ENCODE measurements at regions not wholly inside any gene's neighbourhood (a gene's known extent, or its start where the extent isn't known, plus 50 kb on each side); places are given as distances from the start of the nearest gene placed in this dataset.

DNA sequence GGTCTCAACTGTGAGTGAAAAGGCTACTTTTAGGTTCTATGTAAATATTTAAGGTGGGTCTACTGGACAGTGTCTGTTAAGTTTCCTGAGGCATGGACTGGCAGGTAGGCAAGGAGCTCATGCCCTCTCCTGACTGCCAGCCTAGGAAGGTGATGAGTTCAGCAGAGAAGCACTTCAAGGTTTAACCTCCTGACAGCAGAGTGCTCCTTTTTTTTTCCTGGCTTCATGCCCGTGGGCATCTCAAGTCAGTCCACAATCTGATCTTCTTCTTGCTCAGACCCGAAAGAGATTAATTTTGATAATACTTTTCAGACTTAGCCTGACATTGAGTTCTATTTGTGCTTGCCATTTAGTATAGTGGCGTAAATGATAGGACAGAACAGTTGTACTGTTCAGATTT is 241.9 kb upstream of the NREP start:
- H3K9me3 ChIP-seq (ENCODE audit: low read length) = no peaks in the 10 kb centered on the region
- no peak overlapping the region for H3K4me3 ChIP-seq (ENCODE audit: low read length)
- TF ChIP-seq EZH2 (IDR thresholded peaks at IDR 0.05; ENCODE audit: low read length, unreplicated experiment) (no peak), EZH2phosphoT487 (IDR thresholded peaks at IDR 0.05; ENCODE audit: borderline replicate concordance, low read length) (no peak)
- TF ChIP-seq, protein P1, sequence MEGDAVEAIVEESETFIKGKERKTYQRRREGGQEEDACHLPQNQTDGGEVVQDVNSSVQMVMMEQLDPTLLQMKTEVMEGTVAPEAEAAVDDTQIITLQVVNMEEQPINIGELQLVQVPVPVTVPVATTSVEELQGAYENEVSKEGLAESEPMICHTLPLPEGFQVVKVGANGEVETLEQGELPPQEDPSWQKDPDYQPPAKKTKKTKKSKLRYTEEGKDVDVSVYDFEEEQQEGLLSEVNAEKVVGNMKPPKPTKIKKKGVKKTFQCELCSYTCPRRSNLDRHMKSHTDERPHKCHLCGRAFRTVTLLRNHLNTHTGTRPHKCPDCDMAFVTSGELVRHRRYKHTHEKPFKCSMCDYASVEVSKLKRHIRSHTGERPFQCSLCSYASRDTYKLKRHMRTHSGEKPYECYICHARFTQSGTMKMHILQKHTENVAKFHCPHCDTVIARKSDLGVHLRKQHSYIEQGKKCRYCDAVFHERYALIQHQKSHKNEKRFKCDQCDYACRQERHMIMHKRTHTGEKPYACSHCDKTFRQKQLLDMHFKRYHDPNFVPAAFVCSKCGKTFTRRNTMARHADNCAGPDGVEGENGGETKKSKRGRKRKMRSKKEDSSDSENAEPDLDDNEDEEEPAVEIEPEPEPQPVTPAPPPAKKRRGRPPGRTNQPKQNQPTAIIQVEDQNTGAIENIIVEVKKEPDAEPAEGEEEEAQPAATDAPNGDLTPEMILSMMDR (conservative IDR thresholded peaks at IDR 0.05; ENCODE audit: low read depth, low read length) = no peak
- intact Hi-C loops (cut with micrococcal nuclease) = loop anchor here (10.0 kb wide), 1 partner anchor 244 kb away; the partner anchor contains the start of gene NREP
- H3K79me2 ChIP-seq (ENCODE audit: low read length) = no peaks in the 10 kb centered on the region
- H3K36me3 ChIP-seq (ENCODE audit: low read depth, low read length) = no peaks in the 10 kb centered on the region
- no peaks in the 10 kb centered on the region for H3K9me2 ChIP-seq (replicated peaks; ENCODE audit: low read length)
- DNase-seq = no peak
- no peak for ATAC-seq
- no peak overlapping the region for H3K27ac ChIP-seq (ENCODE audit: low read length)
- no peaks in the 10 kb centered on the region for H4K20me1 ChIP-seq (ENCODE audit: low read length)
- no TSS peak for BruUV-seq (replicated peaks)
- H3K9ac ChIP-seq (ENCODE audit: low read length) = no peak overlapping the region; the same call in 1 of the 2 replicates
- no peaks in the 10 kb centered on the region for H3F3A ChIP-seq (ENCODE audit: low read length, unreplicated experiment)
- no peaks in the 10 kb centered on the region for H3K27me3 ChIP-seq (ENCODE audit: low read length)
- H3K4me2 ChIP-seq (ENCODE audit: low read length) = no peak overlapping the region
- H2AFZ ChIP-seq (ENCODE audit: low read length) = no peak overlapping the region
- peaks cover 27% of the 10 kb centered on the region for H3K4me1 ChIP-seq (ENCODE audit: insufficient read depth, low read length)
- ChIA-PET POLR2A (ENCODE audit: unreplicated experiment) (no interaction called here), CTCF (no interaction called here)

DNA sequence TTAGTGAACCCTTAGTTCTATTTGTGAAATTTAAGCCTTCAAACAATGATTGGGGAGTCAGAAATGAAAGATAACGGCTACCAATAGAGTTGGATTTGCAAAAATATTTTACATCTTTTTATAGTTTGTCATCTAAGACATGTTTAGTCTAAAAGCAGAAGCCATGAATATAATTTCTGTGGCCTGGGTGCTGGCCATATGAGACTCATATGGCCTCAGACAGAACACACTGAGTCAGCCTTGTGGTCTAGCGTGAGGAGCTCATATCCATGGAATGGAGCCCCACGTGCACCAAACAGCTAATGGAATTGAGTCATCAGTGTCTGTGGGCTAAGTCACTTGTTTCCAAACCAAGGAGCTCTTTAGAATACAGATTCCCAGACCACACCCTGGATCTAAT is 240.7 kb upstream of the NREP start:
- TF ChIP-seq EZH2 (IDR thresholded peaks at IDR 0.05; ENCODE audit: low read length, unreplicated experiment) = no peak
- TF ChIP-seq EZH2phosphoT487 (IDR thresholded peaks at IDR 0.05; ENCODE audit: borderline replicate concordance, low read length) = no peak
- TF ChIP-seq, protein P1 (conservative IDR thresholded peaks at IDR 0.05; ENCODE audit: low read depth, low read length) = no peak
- ChIA-PET POLR2A (ENCODE audit: unreplicated experiment) (interaction anchor here (0.5 to 0.8 kb wide), 4 partner anchors 54 to 262 kb away, joined by 4 to 5 read pairs (median 5); no protein-coding TSS in a partner anchor), CTCF (interaction anchor here (0.5 kb wide), 1 partner anchor 758 kb away, joined by 5 read pairs; no protein-coding TSS in a partner anchor)
- no peak overlapping the region for H3K9ac ChIP-seq (ENCODE audit: low read length)
- H3K79me2 ChIP-seq (ENCODE audit: low read length) = no peaks in the 10 kb centered on the region
- peak overlapping the region; percentile 70 for H3K27ac ChIP-seq (ENCODE audit: low read length)
- intact Hi-C loops (cut with micrococcal nuclease) = loop anchor here (10.0 kb wide), 1 partner anchor 243 kb away; the partner anchor contains the start of gene NREP
- peak; percentile 96 for DNase-seq
- H3K4me1 ChIP-seq (ENCODE audit: insufficient read depth, low read length) = peaks cover 27% of the 10 kb centered on the region
- H2AFZ ChIP-seq (ENCODE audit: low read length) = no peak overlapping the region
- H3K9me2 ChIP-seq (replicated peaks; ENCODE audit: low read length) = no peaks in the 10 kb centered on the region
- H4K20me1 ChIP-seq (ENCODE audit: low read length) = no peaks in the 10 kb centered on the region
- H3K4me3 ChIP-seq (ENCODE audit: low read length) = no peak overlapping the region
- no TSS peak for BruUV-seq (replicated peaks)
- no peak overlapping the region for H3K4me2 ChIP-seq (ENCODE audit: low read length)
- peak; percentile 98 for ATAC-seq
- no peaks in the 10 kb centered on the region for H3K27me3 ChIP-seq (ENCODE audit: low read length)
- H3K36me3 ChIP-seq (ENCODE audit: low read depth, low read length) = no peaks in the 10 kb centered on the region
- H3F3A ChIP-seq (ENCODE audit: low read length, unreplicated experiment) = no peaks in the 10 kb centered on the region
- no peaks in the 10 kb centered on the region for H3K9me3 ChIP-seq (ENCODE audit: low read length)

DNA sequence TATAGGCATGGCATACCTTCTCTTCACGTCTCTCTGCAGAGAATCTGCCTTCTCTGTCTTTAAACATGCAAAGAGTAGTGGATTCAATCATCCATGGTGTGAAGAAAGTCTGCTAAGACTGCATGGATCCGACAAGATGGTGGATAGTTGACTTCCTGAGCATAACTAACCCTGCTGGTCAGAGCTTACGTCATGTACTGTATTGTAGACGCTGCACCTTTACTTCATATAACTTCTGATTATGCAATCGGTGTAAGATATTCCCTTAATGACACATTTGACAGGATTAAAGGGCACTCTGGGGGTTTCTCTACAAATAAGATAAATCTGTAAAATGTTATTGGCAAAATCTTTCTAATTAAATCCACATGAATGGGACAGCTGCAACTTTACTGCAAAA is 240.3 kb upstream of the NREP start:
- no peak overlapping the region for H3K9ac ChIP-seq (ENCODE audit: low read length)
- no peaks in the 10 kb centered on the region for H3K36me3 ChIP-seq (ENCODE audit: low read depth, low read length)
- H3K79me2 ChIP-seq (ENCODE audit: low read length) = no peaks in the 10 kb centered on the region
- POLR2A ChIA-PET (ENCODE audit: unreplicated experiment) = interaction anchor here (0.8 kb wide), 1 partner anchor 248 kb away, joined by 5 read pairs; no protein-coding TSS in a partner anchor
- H3K4me3 ChIP-seq (ENCODE audit: low read length) = no peak overlapping the region
- no peaks in the 10 kb centered on the region for H3K9me3 ChIP-seq (ENCODE audit: low read length)
- no peak for ATAC-seq
- peak overlapping the region; percentile 42 for H3K27ac ChIP-seq (ENCODE audit: low read length)
- no peak for DNase-seq
- H3K4me1 ChIP-seq (ENCODE audit: insufficient read depth, low read length) = peaks cover 27% of the 10 kb centered on the region
- CTCF ChIA-PET = interaction anchor here (0.5 kb wide), 1 partner anchor 758 kb away, joined by 5 read pairs; no protein-coding TSS in a partner anchor
- no peak overlapping the region for H3K4me2 ChIP-seq (ENCODE audit: low read length)
- no peak overlapping the region for H2AFZ ChIP-seq (ENCODE audit: low read length)
- H3F3A ChIP-seq (ENCODE audit: low read length, unreplicated experiment) = no peaks in the 10 kb centered on the region
- no peaks in the 10 kb centered on the region for H3K27me3 ChIP-seq (ENCODE audit: low read length)
- H3K9me2 ChIP-seq (replicated peaks; ENCODE audit: low read length) = no peaks in the 10 kb centered on the region
- intact Hi-C loops (cut with micrococcal nuclease) = loop anchor here (10.0 kb wide), 1 partner anchor 243 kb away; the partner anchor contains the start of gene NREP
- TF ChIP-seq, protein P1 (conservative IDR thresholded peaks at IDR 0.05; ENCODE audit: low read depth, low read length) = no peak
- TF ChIP-seq EZH2 (IDR thresholded peaks at IDR 0.05; ENCODE audit: low read length, unreplicated experiment) (no peak), EZH2phosphoT487 (IDR thresholded peaks at IDR 0.05; ENCODE audit: borderline replicate concordance, low read length) (no peak)
- BruUV-seq (replicated peaks) = no TSS peak
- H4K20me1 ChIP-seq (ENCODE audit: low read length) = no peaks in the 10 kb centered on the region
